Liver (tissue), 8 donors: ENCODE measurements at regions not wholly inside any gene's neighbourhood (a gene's known extent, or its start where the extent isn't known, plus 50 kb on each side); places are given as distances from the start of the nearest gene placed in this dataset.
A peak's percentile ranks its signal among the peaks of the same experiment; 100 is the strongest.

Experiments used
- DNase-seq: peaks from one replicate; pipeline ENCODE4 v3.0.0-alpha.2; 2017; ENCODE audit warnings: low spot score
- H3K27ac ChIP-seq, 2 donors: one replicate each; pipeline ENCODE4 v1.7.0; 2013; ENCODE audit warnings: inconsistent platforms in 2 of 2, low read length in 2 of 2, control low read depth in 1 of 2, low read depth in 1 of 2, mild to moderate bottlenecking in 1 of 2
- H3K27me3 ChIP-seq, 4 donors: one replicate each; pipeline versions ENCODE4 v1.6.1 to v1.7.0; 2013; ENCODE audit warnings: low read length in 3 of 4, inconsistent platforms in 1 of 4, mild to moderate bottlenecking in 1 of 4, moderate library complexity in 1 of 4; ENCODE audit not compliant: control insufficient read depth in 4 of 4, insufficient read depth in 4 of 4
- H3K36me3 ChIP-seq, 4 donors: one replicate each; pipeline versions ENCODE4 v1.6.1 to v1.7.0; 2013; ENCODE audit warnings: low read length in 3 of 4, mild to moderate bottlenecking in 3 of 4, low read depth in 1 of 4, moderate library complexity in 1 of 4; ENCODE audit not compliant: control insufficient read depth in 4 of 4, insufficient read depth in 3 of 4
- H3K4me1 ChIP-seq, 4 donors: one replicate each; pipeline versions ENCODE4 v1.6.1 to v1.7.0; 2013; ENCODE audit warnings: low read length in 3 of 4, mild to moderate bottlenecking in 3 of 4, moderate library complexity in 1 of 4; ENCODE audit not compliant: control insufficient read depth in 4 of 4, insufficient read depth in 4 of 4
- H3K4me3 ChIP-seq, 3 donors: one replicate each; pipeline versions ENCODE4 v1.6.1 to v1.7.0; 2013; ENCODE audit warnings: low read length in 3 of 3, control low read depth in 1 of 3, low read depth in 1 of 3, mild to moderate bottlenecking in 1 of 3
- H3K9ac ChIP-seq, 2 donors: one replicate each; pipeline ENCODE4 v1.7.0; 2013; ENCODE audit warnings: low read length in 2 of 2, mild to moderate bottlenecking in 2 of 2, moderate library complexity in 2 of 2, control low read depth in 1 of 2, low read depth in 1 of 2
- H3K9me3 ChIP-seq, 4 donors: one replicate each; pipeline versions ENCODE4 v1.6.1 to v1.7.0; 2013; ENCODE audit warnings: low read length in 3 of 4; ENCODE audit not compliant: control insufficient read depth in 4 of 4
- ATF3 ChIP-seq: IDR thresholded peaks from 2 replicates; pipeline ENCODE4 v1.6.1; 2016; ENCODE audit warnings: antibody characterized with exemption
- CTCF ChIP-seq: fragments of 150-350 bp; IDR thresholded peaks from 2 replicates; pipeline ENCODE4 v1.5.1; 2017; ENCODE audit warnings: improper control_type of control experiment, low read depth, low read length; ENCODE audit not compliant: missing input control
- EGR1 ChIP-seq, 2 donors: IDR thresholded peaks; 2 replicates each; pipeline ENCODE4 v1.6.1; 2016 to 2018; ENCODE audit warnings: antibody characterized with exemption in 2 of 2, low read depth in 2 of 2
- FOXA1 ChIP-seq: IDR thresholded peaks from 2 replicates; pipeline ENCODE4 v1.6.1; 2016; ENCODE audit warnings: antibody characterized with exemption
- FOXA2 ChIP-seq: IDR thresholded peaks from 2 replicates; pipeline ENCODE4 v1.6.1; 2016; ENCODE audit warnings: antibody characterized with exemption
- GABPA ChIP-seq, 2 donors: IDR thresholded peaks in 1 of 2; conservative IDR thresholded peaks in 1 of 2; 2 replicates each; pipeline ENCODE4 v1.6.1; 2016; ENCODE audit warnings: antibody characterized with exemption in 2 of 2, mild to moderate bottlenecking in 1 of 2, moderate library complexity in 1 of 2
- HNF4A ChIP-seq, 2 donors: conservative IDR thresholded peaks; 2 replicates each; pipeline ENCODE4 v1.6.1; 2016; ENCODE audit warnings: antibody characterized with exemption in 2 of 2, mild to moderate bottlenecking in 2 of 2
- HNF4G ChIP-seq: IDR thresholded peaks from 2 replicates; pipeline ENCODE4 v1.6.1; 2016; ENCODE audit warnings: antibody characterized with exemption
- JUND ChIP-seq, 2 donors: IDR thresholded peaks; 2 replicates each; pipeline ENCODE4 v1.6.1; 2016; ENCODE audit warnings: antibody characterized with exemption in 2 of 2
- MAX ChIP-seq: IDR thresholded peaks from 2 replicates; pipeline ENCODE4 v1.6.1; 2016; ENCODE audit warnings: antibody characterized with exemption
- NR2F2 ChIP-seq: IDR thresholded peaks from 2 replicates; pipeline ENCODE4 v1.6.1; 2016; ENCODE audit warnings: antibody characterized with exemption
- RAD21 ChIP-seq, 2 donors: IDR thresholded peaks; 2 replicates each; pipeline ENCODE4 v1.6.1; 2016; ENCODE audit warnings: antibody characterized with exemption in 2 of 2, mild to moderate bottlenecking in 2 of 2
- REST ChIP-seq: IDR thresholded peaks from 2 replicates; pipeline ENCODE4 v1.6.1; 2016; ENCODE audit warnings: antibody characterized with exemption, mild to moderate bottlenecking
- RXRA ChIP-seq, 2 donors: IDR thresholded peaks; 2 replicates each; pipeline ENCODE4 v1.6.1; 2017 to 2018; ENCODE audit warnings: antibody characterized with exemption in 2 of 2, mild to moderate bottlenecking in 1 of 2
- SP1 ChIP-seq: IDR thresholded peaks from 2 replicates; pipeline ENCODE4 v1.6.1; 2018; ENCODE audit warnings: antibody characterized with exemption, mild to moderate bottlenecking
- TAF1 ChIP-seq: conservative IDR thresholded peaks from 2 replicates; pipeline ENCODE4 v1.6.1; 2016; ENCODE audit warnings: antibody characterized with exemption, mild to moderate bottlenecking
- YY1 ChIP-seq: IDR thresholded peaks from 2 replicates; pipeline ENCODE4 v1.6.1; 2016; ENCODE audit warnings: antibody characterized with exemption, mild to moderate bottlenecking
- ZBTB33 ChIP-seq: IDR thresholded peaks from 2 replicates; pipeline ENCODE4 v1.6.1; 2016; ENCODE audit warnings: antibody characterized with exemption
- WGBS: extraction: QIAGEN DNeasy Blood & Tissue Kit; methylation state at CpG from one replicate; pipeline ENCODE4 v1.1.7; 2013; 5-methylcytosine and 5-hydroxymethylcytosine counted together
- donor health status: healthy.
- donor health status: healthy.
- donor health status: healthy.
- donor health status: healthy.
- donor health status: healthy.

- TF ChIP-seq CTCF = no peak
Observed at GRCh38 chr14:101464310-101464983, 96.8 kb upstream of the DIO3 start (continued).

GRCh38 chr14:101464984-101465794 lies 96.1 kb upstream of the DIO3 start:
- no peak overlapping the region for H3K9ac ChIP-seq
- no peaks in the 10 kb centered on the region for H3K36me3 ChIP-seq
- TF ChIP-seq GABPA (IDR thresholded peaks at IDR 0.05 in 1 of 2, conservative IDR thresholded peaks at IDR 0.05 in 1 of 2) (no peak), YY1 (no peak), RXRA (IDR thresholded peaks at IDR 0.05) (no peak), SP1 (no peak), FOXA1 (no peak), MAX (no peak), ATF3 (no peak), ZBTB33 (no peak), FOXA2 (no peak), REST (no peak), HNF4G (no peak), NR2F2 (no peak), EGR1 (IDR thresholded peaks at IDR 0.05; ENCODE audit: low read depth in 2 of 2) (no peak), JUND (IDR thresholded peaks at IDR 0.05) (no peak), TAF1 (no peak), RAD21 (IDR thresholded peaks at IDR 0.05) (no peak), HNF4A (conservative IDR thresholded peaks at IDR 0.05) (no peak), CTCF (no peak)
- no peak overlapping the region for H3K27ac ChIP-seq
- peaks cover 0 to 3% (median 0%) of the 10 kb centered on the region in 4 donors for H3K27me3 ChIP-seq
- no peak overlapping the region for H3K4me3 ChIP-seq
- 86% methylated on average over 14 of the region's 14 CpGs for WGBS
- H3K4me1 ChIP-seq = peaks cover 0 to 2% (median 0%) of the 10 kb centered on the region in 4 donors
- H3K9me3 ChIP-seq = no peaks in the 10 kb centered on the region
- DNase-seq = peak; percentile 24
